RWPE2 (cell line): ENCODE measurements at regions not wholly inside any gene's neighbourhood (a gene's known extent, or its start where the extent isn't known, plus 50 kb on each side); places are given as distances from the start of the nearest gene placed in this dataset.

Source experiments
- ATAC-seq: fragments of 200-7000 bp; cut with Tn5 transposase; 3 replicates; pipeline ENCODE4 v1.9.1; 2021; ENCODE audit warnings: low read depth
- DNase-seq: peaks from one replicate; pipeline ENCODE4 v3.0.0-alpha.2; 2020; ENCODE audit warnings: low spot score
- H3K27ac ChIP-seq: fragments of 450-650 bp; 2 replicates; pipeline ENCODE4 v1.5.1; 2017; ENCODE audit warnings: mild to moderate bottlenecking; ENCODE audit not compliant: poor library complexity, severe bottlenecking
- H3K27me3 ChIP-seq: fragments of 250-450 bp; sonication (Bioruptor Pico); 2 replicates; pipeline ENCODE4 v1.5.1; 2021; ENCODE audit warnings: mild to moderate bottlenecking, moderate library complexity; ENCODE audit not compliant: insufficient read depth, poor library complexity, severe bottlenecking
- H3K36me3 ChIP-seq: fragments of 250-450 bp; sonication (Bioruptor Pico); 2 replicates; pipeline ENCODE4 v1.5.1; 2020; ENCODE audit warnings: low read depth, mild to moderate bottlenecking, moderate library complexity
- H3K4me1 ChIP-seq: fragments of 250-450 bp; sonication (Bioruptor Pico); 2 replicates; pipeline ENCODE4 v1.5.1; 2021; ENCODE audit warnings: mild to moderate bottlenecking, moderate library complexity; ENCODE audit not compliant: insufficient read depth, poor library complexity, severe bottlenecking
- H3K4me3 ChIP-seq: fragments of 250-450 bp; sonication (Bioruptor Pico); 2 replicates; pipeline ENCODE4 v1.5.1; 2021; ENCODE audit warnings: mild to moderate bottlenecking, moderate library complexity; ENCODE audit not compliant: severe bottlenecking
- H3K9me3 ChIP-seq: fragments of 250-450 bp; sonication (Bioruptor Pico); 2 replicates; pipeline ENCODE4 v1.5.1; 2021; ENCODE audit warnings: mild to moderate bottlenecking, moderate library complexity; ENCODE audit not compliant: severe bottlenecking
- TF ChIP-seq, protein P1 (sequence below): fragments of 450-650 bp; IDR thresholded peaks from one replicate; pipeline ENCODE4 v1.5.1; 2017; ENCODE audit warnings: mild to moderate bottlenecking, moderate library complexity; ENCODE audit not compliant: poor library complexity, severe bottlenecking

DNA sequence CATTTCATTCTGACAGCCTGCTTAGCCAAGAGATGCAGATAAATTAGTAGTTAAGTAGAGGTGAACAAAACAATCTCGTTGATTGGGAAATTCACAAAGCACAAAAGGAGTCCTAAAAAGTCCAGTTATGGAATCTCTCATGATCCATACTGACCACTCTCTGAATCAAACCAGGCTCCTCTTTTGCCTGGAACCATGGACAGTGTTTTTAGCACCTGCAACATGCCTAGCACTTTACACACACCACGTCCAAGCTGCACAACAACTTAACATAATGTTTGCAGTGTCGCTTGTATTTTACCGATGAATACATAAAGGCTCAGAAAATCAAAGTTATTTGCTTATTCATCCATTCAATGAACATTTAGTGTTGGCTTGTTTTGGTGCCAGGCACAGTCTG, 101.8 kb upstream of the ST8SIA2 start:
- Histone ChIP-seq H3K9me3 (no peaks in the 10 kb centered on the region), H3K27ac (no peak overlapping the region)
- TF ChIP-seq, protein P1, sequence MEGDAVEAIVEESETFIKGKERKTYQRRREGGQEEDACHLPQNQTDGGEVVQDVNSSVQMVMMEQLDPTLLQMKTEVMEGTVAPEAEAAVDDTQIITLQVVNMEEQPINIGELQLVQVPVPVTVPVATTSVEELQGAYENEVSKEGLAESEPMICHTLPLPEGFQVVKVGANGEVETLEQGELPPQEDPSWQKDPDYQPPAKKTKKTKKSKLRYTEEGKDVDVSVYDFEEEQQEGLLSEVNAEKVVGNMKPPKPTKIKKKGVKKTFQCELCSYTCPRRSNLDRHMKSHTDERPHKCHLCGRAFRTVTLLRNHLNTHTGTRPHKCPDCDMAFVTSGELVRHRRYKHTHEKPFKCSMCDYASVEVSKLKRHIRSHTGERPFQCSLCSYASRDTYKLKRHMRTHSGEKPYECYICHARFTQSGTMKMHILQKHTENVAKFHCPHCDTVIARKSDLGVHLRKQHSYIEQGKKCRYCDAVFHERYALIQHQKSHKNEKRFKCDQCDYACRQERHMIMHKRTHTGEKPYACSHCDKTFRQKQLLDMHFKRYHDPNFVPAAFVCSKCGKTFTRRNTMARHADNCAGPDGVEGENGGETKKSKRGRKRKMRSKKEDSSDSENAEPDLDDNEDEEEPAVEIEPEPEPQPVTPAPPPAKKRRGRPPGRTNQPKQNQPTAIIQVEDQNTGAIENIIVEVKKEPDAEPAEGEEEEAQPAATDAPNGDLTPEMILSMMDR: no peak

DNA sequence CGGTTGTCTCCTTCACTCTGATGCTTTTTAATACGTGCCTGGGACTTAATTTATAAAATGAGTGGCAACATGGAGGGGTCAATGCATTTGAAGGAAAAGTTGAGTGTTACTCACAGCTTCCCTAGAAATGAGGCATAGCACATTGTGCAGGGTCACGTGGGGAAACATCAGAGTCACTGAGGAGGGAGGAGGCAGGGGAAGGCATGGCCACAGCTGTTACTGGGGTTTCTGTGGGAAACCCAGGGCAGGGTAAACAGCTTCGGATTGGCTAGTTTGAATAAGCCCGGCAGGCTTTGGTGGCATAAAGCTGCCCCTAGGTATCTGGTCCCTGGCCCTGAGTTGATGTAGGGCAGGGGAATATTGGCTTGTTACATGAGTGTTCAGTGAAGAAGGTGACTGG, 98.9 kb upstream of the ST8SIA2 start:
- Histone ChIP-seq H3K9me3 (no peaks in the 10 kb centered on the region), H3K4me3 (no peak overlapping the region), H3K4me1 (no peaks in the 10 kb centered on the region), H3K27me3 (peaks cover 13% of the 10 kb centered on the region), H3K27ac (no peak overlapping the region), H3K36me3 (no peaks in the 10 kb centered on the region)
- DNase-seq (no peak), ATAC-seq (no peak)
- TF ChIP-seq, protein P1: no peak

More for the DNA sequence above, 101.8 kb upstream of the ST8SIA2 start:
- ATAC-seq (no peak), DNase-seq (no peak)
- Histone ChIP-seq H3K27me3 (peaks cover 11% of the 10 kb centered on the region), H3K4me1 (no peaks in the 10 kb centered on the region), H3K36me3 (no peaks in the 10 kb centered on the region), H3K4me3 (no peak overlapping the region)

DNA sequence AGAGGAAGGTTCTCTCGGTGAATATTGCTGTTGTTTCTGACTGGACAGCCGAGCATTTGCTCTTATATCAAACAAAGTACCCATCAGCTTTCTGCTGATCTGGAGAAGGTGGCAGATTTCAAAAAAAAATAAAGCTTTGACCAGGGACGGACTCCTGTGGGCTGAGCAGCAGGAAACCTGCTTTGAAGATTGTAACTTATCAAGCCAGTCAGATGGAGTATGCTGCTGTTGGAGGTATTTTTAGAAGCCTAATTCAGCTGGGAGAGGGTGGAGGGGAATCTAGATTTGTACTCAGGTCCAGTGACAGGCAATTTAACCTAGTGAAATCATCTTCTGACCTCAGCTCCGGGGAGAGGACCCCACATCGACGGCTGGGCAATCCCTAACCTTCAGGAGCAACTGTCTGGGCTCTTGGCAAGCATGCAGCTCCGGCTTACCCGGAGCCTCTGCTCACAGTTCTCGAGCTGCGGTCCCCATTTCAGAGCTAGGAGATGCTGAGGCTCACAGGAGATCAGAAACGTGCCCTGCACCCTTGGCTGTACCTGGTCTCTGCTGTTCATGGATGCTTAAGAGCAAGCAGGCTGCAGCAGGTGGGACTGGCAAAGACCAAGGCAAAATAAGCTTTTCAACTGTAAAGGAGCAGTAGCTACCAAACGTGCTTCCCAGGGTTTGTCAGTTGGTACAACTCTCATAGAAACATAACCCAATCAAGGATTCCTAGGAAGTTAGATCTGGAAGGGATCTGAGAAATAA, 89.3 kb upstream of the ST8SIA2 start:
- H3K36me3 ChIP-seq: no peaks in the 10 kb centered on the region
- H3K4me3 ChIP-seq: no peak overlapping the region
- H3K27ac ChIP-seq: no peak overlapping the region
- no peak for DNase-seq
- peaks cover 27% of the 10 kb centered on the region for H3K27me3 ChIP-seq
- no peak for ATAC-seq
- H3K4me1 ChIP-seq: no peaks in the 10 kb centered on the region
- no peaks in the 10 kb centered on the region for H3K9me3 ChIP-seq
- TF ChIP-seq, protein P1: no peak

DNA sequence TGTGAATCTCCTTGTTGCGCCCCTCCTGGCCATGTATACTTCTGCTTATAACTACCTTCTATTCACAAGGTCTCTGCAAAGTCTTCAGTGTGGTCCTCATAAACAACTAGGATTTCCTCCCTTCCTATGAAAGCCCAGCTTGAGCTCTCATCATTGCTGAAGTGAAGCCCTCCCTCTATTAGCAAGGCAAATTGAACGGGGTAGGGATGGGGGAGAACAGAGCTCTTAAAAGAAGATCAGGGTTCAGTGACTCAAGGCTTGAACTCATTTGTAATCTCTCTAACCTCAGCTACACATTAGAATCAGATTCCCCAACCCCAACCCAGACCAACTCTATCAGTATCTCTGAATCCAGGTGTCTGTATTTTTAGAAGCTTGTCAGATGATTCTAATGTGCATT, 88.3 kb upstream of the ST8SIA2 start:
- H3K4me3 ChIP-seq: no peak overlapping the region
- H3K27me3 ChIP-seq: peaks cover 27% of the 10 kb centered on the region
- TF ChIP-seq, protein P1: no peak
- no peaks in the 10 kb centered on the region for H3K36me3 ChIP-seq
- DNase-seq (no peak), ATAC-seq (no peak)
- H3K9me3 ChIP-seq: no peaks in the 10 kb centered on the region
- H3K4me1 ChIP-seq: no peaks in the 10 kb centered on the region
- no peak overlapping the region for H3K27ac ChIP-seq

DNA sequence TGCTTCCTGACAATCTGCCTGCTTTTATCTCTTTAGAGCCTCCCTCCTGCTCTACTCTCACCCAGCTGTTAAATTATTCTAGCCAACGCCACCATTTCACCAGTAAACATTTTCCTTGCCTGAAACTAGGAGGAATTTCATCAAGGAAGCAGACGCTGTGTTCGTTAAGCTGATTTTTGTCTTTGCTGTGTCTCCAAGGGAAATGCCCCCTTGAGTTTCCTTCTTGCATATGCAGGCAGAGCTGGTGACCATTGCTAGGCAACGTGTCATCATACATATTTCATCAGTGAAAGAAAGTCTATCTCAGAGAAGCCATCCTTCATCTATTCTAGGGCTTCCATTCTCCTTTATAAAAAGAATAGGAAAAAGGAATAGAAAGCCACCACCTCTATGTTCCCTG, 87.0 kb upstream of the ST8SIA2 start:
- DNase-seq (no peak), ATAC-seq (no peak)
- H3K36me3 ChIP-seq: no peaks in the 10 kb centered on the region
- no peaks in the 10 kb centered on the region for H3K9me3 ChIP-seq
- no peak overlapping the region for H3K27ac ChIP-seq
- no peaks in the 10 kb centered on the region for H3K4me1 ChIP-seq
- peaks cover 27% of the 10 kb centered on the region for H3K27me3 ChIP-seq
- H3K4me3 ChIP-seq: no peak overlapping the region
- TF ChIP-seq, protein P1: no peak
